GM12878 (cell line): ENCODE measurements at regions not wholly inside any gene's neighbourhood (a gene's known extent, or its start where the extent isn't known, plus 50 kb on each side); places are given as distances from the start of the nearest gene placed in this dataset.

Experiments
- CTCF ChIP-seq, 3 experiments: IDR thresholded peaks in 2 of 3; conservative IDR thresholded peaks in 1 of 3; 2 replicates each; pipeline ENCODE4 v1.5.1; 2011; ENCODE audit warnings: low read depth in 3 of 3, low read length in 3 of 3, mild to moderate bottlenecking in 3 of 3, control low read depth in 2 of 3, moderate library complexity in 2 of 3, inconsistent platforms in 1 of 3, mixed read lengths in 1 of 3; ENCODE audit not compliant: control insufficient read depth in 2 of 3, insufficient read depth in 1 of 3; ENCODE audit errors: extremely low read depth in 1 of 3
- EZH2 ChIP-seq: IDR thresholded peaks from 2 replicates; pipeline ENCODE4 v1.6.1; 2012; ENCODE audit warnings: low read depth, mild to moderate bottlenecking, control low read depth, inconsistent platforms, low read length, borderline replicate concordance; ENCODE audit not compliant: control insufficient read depth
- NFIC ChIP-seq: IDR thresholded peaks from 2 replicates; pipeline ENCODE4 v1.6.1; 2012; ENCODE audit warnings: low read depth, mild to moderate bottlenecking, inconsistent platforms, low read length, moderate library complexity
- SMAD1 ChIP-seq: fragments of 450-650 bp; IDR thresholded peaks from 2 replicates; pipeline ENCODE4 v1.6.1; 2018; ENCODE audit warnings: mild to moderate bottlenecking, low read depth; ENCODE audit not compliant: partially characterized antibody

DNA sequence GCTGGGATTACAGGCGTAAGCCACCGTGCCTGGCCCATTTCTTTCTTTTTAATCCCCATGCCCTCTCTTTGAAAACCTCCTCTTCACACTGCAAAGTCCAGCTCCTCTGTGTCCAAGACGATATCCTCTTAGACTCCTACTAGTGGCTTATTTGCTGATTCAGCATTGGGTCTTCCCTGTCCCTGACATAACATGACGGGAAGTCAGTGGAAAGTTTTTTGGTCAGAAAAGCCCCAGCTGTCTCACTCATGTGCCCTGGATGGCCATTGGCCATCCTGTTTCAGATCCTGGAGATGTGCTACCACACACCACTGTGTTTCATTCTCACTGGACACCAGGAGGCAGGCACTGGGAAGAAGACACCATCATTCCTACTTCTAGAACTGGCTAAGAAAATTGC is 102.6 kb upstream of the MED13L start:
- TF ChIP-seq CTCF (IDR thresholded peaks at IDR 0.05 in 2 of 3, conservative IDR thresholded peaks at IDR 0.05 in 1 of 3; ENCODE audit: control insufficient read depth in 2 of 3, extremely low read depth in 1 of 3, insufficient read depth in 1 of 3, low read depth in 3 of 3, low read length in 3 of 3): no peak
- TF ChIP-seq EZH2: no peak
- TF ChIP-seq SMAD1: no peak
- no peak for TF ChIP-seq NFIC
